Stimulated activated CD8-positive, alpha-beta memory T cell treated with anti-CD3 and anti-CD28 coated beads, Interleukin-4, amount 100 ng/mL, for 4 hours (primary cell): ENCODE measurements at regions not wholly inside any gene's neighbourhood (a gene's known extent, or its start where the extent isn't known, plus 50 kb on each side); places are given as distances from the start of the nearest gene placed in this dataset.

Source experiments
- DNase-seq, 2 donors: peaks; one replicate each; pipeline ENCODE4 v3.0.0-alpha.2; 2020; ENCODE audit warnings: low read depth in 2 of 2, low spot score in 1 of 2

GRCh38 chr16:6940968-6941367 lies 391.7 kb upstream of the RBFOX1 start:
- no peak for DNase-seq

GRCh38 chr16:6937641-6938040 lies 395.0 kb upstream of the RBFOX1 start:
- DNase-seq, result no peak

- no peak for DNase-seq
These were observed 399.7 kb upstream of the RBFOX1 start for GRCh38 chr16:6932871-6933385.

- DNase-seq, result no peak
These were observed 402.8 kb upstream of the RBFOX1 start for GRCh38 chr16:6929868-6930267.

GRCh38 chr16:6926762-6927161 lies 405.9 kb upstream of the RBFOX1 start:
- DNase-seq, result no peak

GRCh38 chr16:6926341-6926740 lies 406.3 kb upstream of the RBFOX1 start:
- DNase-seq, result no peak

GRCh38 chr16:6918646-6919045 lies 414.0 kb upstream of the RBFOX1 start:
- no peak for DNase-seq

- DNase-seq, result no peak
These were observed 415.7 kb upstream of the RBFOX1 start for GRCh38 chr16:6916946-6917345.

- no peak for DNase-seq
These were observed 419.1 kb upstream of the RBFOX1 start for GRCh38 chr16:6913566-6913965.

GRCh38 chr16:6910301-6910700 lies 422.3 kb upstream of the RBFOX1 start:
- no peak for DNase-seq

GRCh38 chr16:6905601-6906000 lies 427.0 kb upstream of the RBFOX1 start:
- DNase-seq, result no peak

- DNase-seq, result no peak
These were observed 429.0 kb upstream of the RBFOX1 start for GRCh38 chr16:6903671-6904070.

- no peak for DNase-seq
These were observed 433.7 kb upstream of the RBFOX1 start for GRCh38 chr16:6898896-6899295.

GRCh38 chr16:6897876-6898485 lies 434.7 kb upstream of the RBFOX1 start:
- no peak for DNase-seq

GRCh38 chr16:6892966-6893365 lies 439.7 kb upstream of the RBFOX1 start:
- no peak for DNase-seq

GRCh38 chr16:6891496-6891895 lies 441.1 kb upstream of the RBFOX1 start:
- DNase-seq, result no peak

- DNase-seq, result no peak
These were observed 444.1 kb upstream of the RBFOX1 start for GRCh38 chr16:6888531-6888930.

- DNase-seq, result no peak
These were observed 448.6 kb upstream of the RBFOX1 start for GRCh38 chr16:6884002-6884401.

GRCh38 chr16:6880263-6880662 lies 452.4 kb upstream of the RBFOX1 start:
- no peak for DNase-seq

GRCh38 chr16:6864671-6865070 lies 468.0 kb upstream of the RBFOX1 start:
- DNase-seq, result no peak

- no peak for DNase-seq
These were observed 468.4 kb upstream of the RBFOX1 start for GRCh38 chr16:6864244-6864643.

GRCh38 chr16:6863135-6863534 lies 469.5 kb upstream of the RBFOX1 start:
- DNase-seq, result no peak

- DNase-seq, result no peak
These were observed 470.7 kb upstream of the RBFOX1 start for GRCh38 chr16:6861815-6862477.
